Tibial nerve (tissue), 4 donors: ENCODE measurements at regions not wholly inside any gene's neighbourhood (a gene's known extent, or its start where the extent isn't known, plus 50 kb on each side); places are given as distances from the start of the nearest gene placed in this dataset.

ENCODE experiments used
- DNase-seq, 2 donors: peaks; one replicate each; pipeline ENCODE4 v3.0.0-alpha.2; 2019; ENCODE audit warnings: low spot score in 2 of 2
- H3K27ac ChIP-seq, 4 donors: fragments of 200-600 bp; sonication (generic) in 3 of 4; one replicate each; pipeline ENCODE4 v1.5.1; 2017 to 2019; ENCODE audit warnings: mild to moderate bottlenecking in 1 of 4
- H3K27me3 ChIP-seq, 2 donors: fragments of 200-600 bp; sonication (generic) in 1 of 2; one replicate each; pipeline versions ENCODE4 v1.5.1 to v1.6.0; 2017 to 2019
- H3K36me3 ChIP-seq, 3 donors: fragments of 200-600 bp; sonication (generic); one replicate each; pipeline ENCODE4 v1.5.1; 2018 to 2019
- H3K4me1 ChIP-seq, 4 donors: fragments of 200-600 bp; sonication (generic) in 3 of 4; one replicate each; pipeline ENCODE4 v1.5.1; 2017 to 2019
- H3K4me3 ChIP-seq, 4 donors: fragments of 200-600 bp; sonication (generic) in 3 of 4; one replicate each; pipeline ENCODE4 v1.5.1; 2017 to 2019; ENCODE audit warnings: mild to moderate bottlenecking in 1 of 4, moderate library complexity in 1 of 4
- H3K9me3 ChIP-seq, 4 donors: fragments of 200-600 bp; sonication (generic) in 3 of 4; one replicate each; pipeline ENCODE4 v1.5.1; 2017 to 2019
- EP300 ChIP-seq, 2 donors: sonication (generic); formaldehyde crosslinking; IDR thresholded peaks; one replicate each; pipeline ENCODE4 v1.6.1; 2017; ENCODE audit warnings: antibody characterized with exemption in 2 of 2, mild to moderate bottlenecking in 1 of 2
- POLR2A ChIP-seq, 2 donors: fragments of 450-650 bp; IDR thresholded peaks; one replicate each; pipeline ENCODE4 v1.6.1; 2017; ENCODE audit warnings: antibody characterized with exemption in 2 of 2, mild to moderate bottlenecking in 2 of 2, moderate library complexity in 2 of 2
- WGBS, 2 donors: methylation state at CpG; one replicate each; pipeline ENCODE4 v1.1.5; 2018; 5-methylcytosine and 5-hydroxymethylcytosine counted together
- TF ChIP-seq, protein P1 (sequence below), 5 experiments: fragments of 200-600 bp in 3 of 5; fragments of 450-650 bp in 2 of 5; sonication (generic) in 3 of 5; IDR thresholded peaks; one replicate each; pipeline ENCODE4 v1.5.1; 2016 to 2019; ENCODE audit warnings: antibody characterized with exemption in 5 of 5, mild to moderate bottlenecking in 3 of 5, moderate library complexity in 2 of 5

DNA sequence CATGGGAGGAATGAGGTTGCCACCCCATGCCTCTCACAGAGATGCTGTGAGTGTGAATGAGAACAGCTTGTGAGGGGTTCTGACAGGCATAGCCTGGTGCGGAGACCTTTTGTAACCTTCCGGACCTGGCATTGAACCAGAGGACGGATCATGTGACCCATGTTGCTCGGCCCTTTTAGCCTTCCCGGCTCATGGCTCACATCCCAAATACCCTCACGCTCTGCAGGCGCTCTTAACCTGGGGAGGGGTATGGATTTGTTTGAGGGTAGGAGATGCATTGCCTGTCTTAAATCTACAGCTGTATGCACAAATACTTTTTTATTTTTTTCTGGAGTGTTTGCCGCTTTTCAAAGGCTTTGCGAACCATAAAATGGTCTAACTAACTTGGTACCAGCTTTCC, 102.4 kb upstream of the CRHR1 start:
- WGBS, 2 donors, result 60 to 66% methylated on average over 8 to 9 of the region's 9 CpGs
- no peak for DNase-seq
- Histone ChIP-seq H3K27ac (no peak overlapping the region), H3K36me3 (no peaks in the 10 kb centered on the region), H3K4me1 (no peaks in the 10 kb centered on the region), H3K27me3 (no peaks in the 10 kb centered on the region), H3K9me3 (peaks cover 0 to 20% (median 0%) of the 10 kb centered on the region in 4 donors), H3K4me3 (no peak overlapping the region)
- TF ChIP-seq EP300 (IDR thresholded peaks at IDR 0.05) (no peak), POLR2A (IDR thresholded peaks at IDR 0.05) (no peak)
- TF ChIP-seq, protein P1, sequence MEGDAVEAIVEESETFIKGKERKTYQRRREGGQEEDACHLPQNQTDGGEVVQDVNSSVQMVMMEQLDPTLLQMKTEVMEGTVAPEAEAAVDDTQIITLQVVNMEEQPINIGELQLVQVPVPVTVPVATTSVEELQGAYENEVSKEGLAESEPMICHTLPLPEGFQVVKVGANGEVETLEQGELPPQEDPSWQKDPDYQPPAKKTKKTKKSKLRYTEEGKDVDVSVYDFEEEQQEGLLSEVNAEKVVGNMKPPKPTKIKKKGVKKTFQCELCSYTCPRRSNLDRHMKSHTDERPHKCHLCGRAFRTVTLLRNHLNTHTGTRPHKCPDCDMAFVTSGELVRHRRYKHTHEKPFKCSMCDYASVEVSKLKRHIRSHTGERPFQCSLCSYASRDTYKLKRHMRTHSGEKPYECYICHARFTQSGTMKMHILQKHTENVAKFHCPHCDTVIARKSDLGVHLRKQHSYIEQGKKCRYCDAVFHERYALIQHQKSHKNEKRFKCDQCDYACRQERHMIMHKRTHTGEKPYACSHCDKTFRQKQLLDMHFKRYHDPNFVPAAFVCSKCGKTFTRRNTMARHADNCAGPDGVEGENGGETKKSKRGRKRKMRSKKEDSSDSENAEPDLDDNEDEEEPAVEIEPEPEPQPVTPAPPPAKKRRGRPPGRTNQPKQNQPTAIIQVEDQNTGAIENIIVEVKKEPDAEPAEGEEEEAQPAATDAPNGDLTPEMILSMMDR (IDR thresholded peaks at IDR 0.05), result no peak

DNA sequence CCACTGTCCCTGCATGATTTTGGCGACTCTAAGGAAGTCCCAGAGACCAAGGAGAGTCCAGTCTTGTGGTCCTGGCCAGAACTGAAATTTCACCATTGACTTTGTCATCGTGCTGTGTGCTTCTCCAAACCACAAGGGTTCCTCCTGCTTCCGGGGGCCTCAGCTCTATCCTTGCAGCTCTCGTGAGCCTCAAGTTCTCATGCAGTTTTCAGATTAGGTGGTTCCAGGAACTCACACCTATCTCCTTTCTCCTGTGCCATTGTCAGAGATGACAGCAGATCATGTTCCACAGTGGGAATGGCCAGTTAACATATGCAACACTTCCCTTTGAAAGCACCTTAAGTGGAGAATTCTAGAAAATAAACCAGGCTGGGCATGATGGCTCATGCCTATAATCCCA, 97.9 kb upstream of the CRHR1 start:
- 87 to 88% methylated on average over 4 of the region's 4 CpGs for WGBS, 2 donors
- H3K9me3 ChIP-seq, result no peaks in the 10 kb centered on the region
- H3K27ac ChIP-seq, result no peak overlapping the region
- no peak for DNase-seq
- H3K36me3 ChIP-seq, result no peaks in the 10 kb centered on the region
- H3K27me3 ChIP-seq, result peaks cover 0 to 34% of the 10 kb centered on the region in 2 donors
- no peaks in the 10 kb centered on the region for H3K4me1 ChIP-seq
- TF ChIP-seq EP300 (IDR thresholded peaks at IDR 0.05) (no peak), POLR2A (IDR thresholded peaks at IDR 0.05) (no peak)
- TF ChIP-seq, protein P1 (IDR thresholded peaks at IDR 0.05), result no peak
- H3K4me3 ChIP-seq, result no peak overlapping the region

- Histone ChIP-seq H3K9me3 (no peaks in the 10 kb centered on the region), H3K4me1 (no peaks in the 10 kb centered on the region), H3K27ac (no peak overlapping the region), H3K4me3 (no peak overlapping the region), H3K27me3 (peaks cover 0 to 41% of the 10 kb centered on the region in 2 donors), H3K36me3 (no peaks in the 10 kb centered on the region)
- TF ChIP-seq, protein P1 (IDR thresholded peaks at IDR 0.05), result no peak
- TF ChIP-seq POLR2A (IDR thresholded peaks at IDR 0.05), result no peak
- TF ChIP-seq EP300 (IDR thresholded peaks at IDR 0.05), result no peak
- no peak for DNase-seq
- WGBS, 2 donors, result 87 to 88% methylated on average over 2 of the region's 2 CpGs
Observed at GRCh38 chr17:45687594-45687993, 96.5 kb upstream of the CRHR1 start.

DNA sequence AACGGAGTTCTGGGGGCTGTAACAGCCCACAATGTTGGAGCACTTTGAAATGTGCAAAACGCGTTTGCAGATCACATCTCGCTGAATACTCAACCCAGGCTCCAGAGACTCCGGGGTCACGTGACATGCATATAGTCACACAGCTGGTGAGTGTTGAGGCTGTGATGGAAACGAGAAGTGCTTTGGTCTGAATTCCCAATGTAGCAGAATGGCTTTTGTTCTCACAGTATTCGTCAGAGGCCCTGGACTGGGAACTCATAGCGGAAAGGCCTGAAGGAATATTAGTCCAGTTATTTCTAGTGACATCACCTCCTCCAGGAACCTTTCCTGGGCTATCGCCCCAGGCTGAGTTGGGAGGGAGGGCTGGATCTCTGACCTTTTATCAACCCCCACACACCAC, 95.8 kb upstream of the CRHR1 start:
- Histone ChIP-seq H3K36me3 (no peaks in the 10 kb centered on the region), H3K9me3 (no peaks in the 10 kb centered on the region), H3K27ac (no peak overlapping the region), H3K4me3 (no peak overlapping the region), H3K27me3 (peaks cover 0 to 49% of the 10 kb centered on the region in 2 donors), H3K4me1 (no peaks in the 10 kb centered on the region)
- WGBS, 2 donors, result 28 to 29% methylated on average over 10 of the region's 10 CpGs
- no peak for TF ChIP-seq POLR2A (IDR thresholded peaks at IDR 0.05)
- TF ChIP-seq, protein P1 (IDR thresholded peaks at IDR 0.05), result no peak
- TF ChIP-seq EP300 (IDR thresholded peaks at IDR 0.05), result no peak
- no peak for DNase-seq

DNA sequence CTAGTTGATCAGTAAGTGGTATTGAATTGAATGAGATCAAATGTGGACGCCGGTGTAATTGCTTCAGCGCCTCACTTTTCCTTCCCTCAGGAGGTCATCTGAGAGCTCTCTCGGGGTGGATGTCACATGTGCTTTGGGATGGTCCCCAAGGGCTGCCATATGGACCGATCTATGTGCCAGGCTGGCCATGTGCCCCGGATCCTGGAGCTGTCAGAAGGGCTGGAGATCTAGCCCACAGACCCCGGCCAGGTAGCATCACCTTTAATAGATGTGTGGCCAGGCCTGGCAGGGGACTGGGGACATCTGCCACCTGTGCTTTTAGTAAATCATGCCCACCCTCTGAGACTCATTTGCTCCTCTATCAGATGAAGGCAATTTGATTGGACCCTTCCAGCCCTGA, 95.3 kb upstream of the CRHR1 start:
- 74 to 80% methylated on average over 7 of the region's 7 CpGs for WGBS, 2 donors
- H3K27ac ChIP-seq, result no peak overlapping the region
- H3K27me3 ChIP-seq, result peaks cover 0 to 49% of the 10 kb centered on the region in 2 donors
- no peaks in the 10 kb centered on the region for H3K4me1 ChIP-seq
- H3K36me3 ChIP-seq, result no peaks in the 10 kb centered on the region
- H3K4me3 ChIP-seq, result no peak overlapping the region
- no peak for DNase-seq
- no peaks in the 10 kb centered on the region for H3K9me3 ChIP-seq
- TF ChIP-seq, protein P1 (IDR thresholded peaks at IDR 0.05), result no peak
